Naive thymus-derived CD4-positive, alpha-beta T cell (primary cell): ENCODE measurements at regions not wholly inside any gene's neighbourhood (a gene's known extent, or its start where the extent isn't known, plus 50 kb on each side); places are given as distances from the start of the nearest gene placed in this dataset.

ENCODE experiments used
- ATAC-seq: fragments of 150-1000 bp; cut with Tn5 transposase; 2 replicates; pipeline ENCODE4 v1.10.0; 2021; ENCODE audit warnings: mild to moderate bottlenecking, moderate library complexity
- CTCF ChIA-PET: fragments of 350-600 bp; sonication (Branson Sonifier 250); formaldehyde crosslinking; loops from one replicate; lab custom pipeline; 2021; ENCODE audit warnings: antibody characterized with exemption; lab: Charles Lee
- POLR2A ChIA-PET: fragments of 350-600 bp; sonication (Branson Sonifier 250); formaldehyde crosslinking; loops from one replicate; lab custom pipeline; 2021; ENCODE audit warnings: antibody characterized with exemption, inconsistent platforms; lab: Charles Lee
- DNase-seq, 9 donors: peaks; one replicate each; pipeline versions ENCODE4 v3.0.0 to v3.0.0-alpha.2; 2020 to 2022; ENCODE audit warnings: mixed read lengths in 1 of 9
- H3K27ac ChIP-seq: one replicate; pipeline ENCODE4 v1.7.0; 2013; ENCODE audit warnings: mild to moderate bottlenecking, low read depth, low read length, moderate library complexity
- H3K27me3 ChIP-seq, 2 donors: one replicate each; pipeline ENCODE4 v1.7.0; 2013; ENCODE audit warnings: low read length in 2 of 2, mild to moderate bottlenecking in 2 of 2, moderate library complexity in 2 of 2; ENCODE audit not compliant: control insufficient read depth in 2 of 2, insufficient read depth in 2 of 2
- H3K36me3 ChIP-seq, 3 experiments: 1 replicate in 2 of 3; 2 replicates in 1 of 3; pipeline ENCODE4 v1.7.0; 2013; ENCODE audit warnings: low read length in 3 of 3, mild to moderate bottlenecking in 3 of 3, moderate library complexity in 1 of 3; ENCODE audit not compliant: insufficient read depth in 3 of 3, control insufficient read depth in 2 of 3
- H3K4me1 ChIP-seq, 2 donors: one replicate each; pipeline ENCODE4 v1.7.0; 2013; ENCODE audit warnings: low read length in 2 of 2, mild to moderate bottlenecking in 2 of 2, moderate library complexity in 1 of 2; ENCODE audit not compliant: control insufficient read depth in 2 of 2, insufficient read depth in 2 of 2
- H3K4me3 ChIP-seq: 2 replicates; pipeline ENCODE4 v1.7.0; 2013; ENCODE audit warnings: mild to moderate bottlenecking, low read length
- H3K9me3 ChIP-seq, 3 experiments: 1 replicate in 2 of 3; 2 replicates in 1 of 3; pipeline ENCODE4 v1.7.0; 2013; ENCODE audit warnings: low read length in 3 of 3; ENCODE audit not compliant: control insufficient read depth in 2 of 3
- H3K27ac Mint-ChIP-seq, 9 donors: one replicate each; pipeline ENCODE4 v1.8.0; 2020 to 2022; ENCODE audit warnings: mixed read lengths in 9 of 9, mild to moderate bottlenecking in 8 of 9, moderate library complexity in 5 of 9, inconsistent platforms in 2 of 9
- H3K27me3 Mint-ChIP-seq, 5 donors: one replicate each; pipeline ENCODE4 v1.8.0; 2021 to 2022; ENCODE audit warnings: mixed read lengths in 5 of 5, mild to moderate bottlenecking in 1 of 5
- H3K36me3 Mint-ChIP-seq, 5 donors: one replicate each; pipeline ENCODE4 v1.8.0; 2020 to 2022; ENCODE audit warnings: mixed read lengths in 5 of 5, mild to moderate bottlenecking in 3 of 5, inconsistent platforms in 1 of 5
- H3K4me1 Mint-ChIP-seq, 7 donors: one replicate each; pipeline ENCODE4 v1.8.0; 2020 to 2022; ENCODE audit warnings: mixed read lengths in 7 of 7, mild to moderate bottlenecking in 3 of 7, inconsistent platforms in 1 of 7
- H3K4me3 Mint-ChIP-seq, 10 donors: one replicate each; pipeline ENCODE4 v1.8.0; 2020 to 2022; ENCODE audit warnings: mild to moderate bottlenecking in 10 of 10, mixed read lengths in 10 of 10, moderate library complexity in 6 of 10, inconsistent platforms in 2 of 10
- H3K9me3 Mint-ChIP-seq, 11 donors: one replicate each; pipeline ENCODE4 v1.8.0; 2020 to 2022; ENCODE audit warnings: mixed read lengths in 11 of 11, mild to moderate bottlenecking in 4 of 11, inconsistent platforms in 1 of 11, moderate library complexity in 1 of 11
- intact Hi-C, 2 donors: fragments of 100-400 bp; cut with micrococcal nuclease; formaldehyde crosslinking; loops; one replicate each; pipeline ENCODE4 v1.15.1; 2023

DNA sequence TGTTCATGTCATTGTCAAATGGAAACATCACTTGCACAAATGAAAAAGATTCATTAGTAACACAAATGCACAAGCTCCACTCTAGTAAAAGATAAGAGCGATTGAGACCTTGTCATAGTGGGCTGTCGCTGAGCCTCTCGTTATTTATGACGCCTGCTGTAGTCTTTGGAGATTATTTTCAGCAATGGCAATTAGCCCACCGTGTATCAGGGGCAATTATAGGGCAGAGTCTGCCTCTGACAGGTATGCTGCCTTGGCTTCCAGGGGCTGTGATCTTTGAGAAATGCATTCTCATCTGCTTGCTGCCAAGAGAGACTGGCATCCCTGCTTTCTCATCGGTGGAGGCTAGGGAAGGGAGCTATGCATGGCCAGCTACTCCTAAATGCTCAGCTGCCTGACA is 426.8 kb upstream of the CLINT1 start:
- no peaks in the 10 kb centered on the region for H3K36me3 Mint-ChIP-seq
- no peak overlapping the region for H3K4me3 Mint-ChIP-seq
- CTCF ChIA-PET = interaction anchor here (1.3 kb wide), 1 partner anchor 410 kb away, joined by 3 read pairs; no protein-coding TSS in a partner anchor
- H3K36me3 ChIP-seq = no peaks in the 10 kb centered on the region
- no peaks in the 10 kb centered on the region for H3K4me1 Mint-ChIP-seq
- DNase-seq (no peak), ATAC-seq (no peak)
- H3K9me3 ChIP-seq = no peaks in the 10 kb centered on the region
- POLR2A ChIA-PET = no interaction called here
- no peak overlapping the region for H3K4me3 ChIP-seq
- peaks cover 0 to 5% (median 0%) of the 10 kb centered on the region in 5 donors for H3K27me3 Mint-ChIP-seq
- H3K27ac ChIP-seq = no peak overlapping the region
- H3K27ac Mint-ChIP-seq = no peak overlapping the region
- no peaks in the 10 kb centered on the region for H3K27me3 ChIP-seq
- no peaks in the 10 kb centered on the region for H3K4me1 ChIP-seq
- H3K9me3 Mint-ChIP-seq = peaks cover 0 to 5% (median 0%) of the 10 kb centered on the region in 11 donors
- intact Hi-C loops = no loop called here

DNA sequence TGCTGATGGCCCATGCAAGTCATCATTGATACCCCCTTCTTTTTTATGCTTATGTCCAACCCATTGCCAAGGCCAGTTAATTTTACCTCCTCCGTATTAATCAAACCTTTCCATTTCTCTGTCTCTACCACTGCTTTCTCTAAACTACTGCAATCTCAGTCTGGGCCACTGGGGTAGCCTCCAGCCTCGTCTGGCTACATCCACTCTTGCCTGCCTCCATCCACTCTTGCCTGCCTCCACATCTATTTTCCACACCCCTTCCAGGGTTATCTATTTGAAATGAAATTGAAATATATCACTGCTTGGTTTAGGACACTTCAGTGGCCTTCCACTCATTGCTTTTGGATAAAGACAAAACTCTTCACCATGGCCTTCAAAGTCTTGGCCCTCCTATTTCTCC is 425.3 kb upstream of the CLINT1 start:
- Histone ChIP-seq H3K27me3 (no peaks in the 10 kb centered on the region), H3K4me1 (no peaks in the 10 kb centered on the region), H3K9me3 (no peaks in the 10 kb centered on the region), H3K27ac (no peak overlapping the region), H3K36me3 (no peaks in the 10 kb centered on the region), H3K4me3 (no peak overlapping the region)
- ATAC-seq (no peak), DNase-seq (no peak)
- CTCF ChIA-PET = no interaction called here
- H3K36me3 Mint-ChIP-seq = no peaks in the 10 kb centered on the region
- POLR2A ChIA-PET = no interaction called here
- intact Hi-C loops = no loop called here
- peaks cover 0 to 5% (median 0%) of the 10 kb centered on the region in 11 donors for H3K9me3 Mint-ChIP-seq
- no peak overlapping the region for H3K27ac Mint-ChIP-seq
- H3K27me3 Mint-ChIP-seq = peaks cover 0 to 5% (median 0%) of the 10 kb centered on the region in 5 donors
- H3K4me1 Mint-ChIP-seq = no peaks in the 10 kb centered on the region
- H3K4me3 Mint-ChIP-seq = no peak overlapping the region

DNA sequence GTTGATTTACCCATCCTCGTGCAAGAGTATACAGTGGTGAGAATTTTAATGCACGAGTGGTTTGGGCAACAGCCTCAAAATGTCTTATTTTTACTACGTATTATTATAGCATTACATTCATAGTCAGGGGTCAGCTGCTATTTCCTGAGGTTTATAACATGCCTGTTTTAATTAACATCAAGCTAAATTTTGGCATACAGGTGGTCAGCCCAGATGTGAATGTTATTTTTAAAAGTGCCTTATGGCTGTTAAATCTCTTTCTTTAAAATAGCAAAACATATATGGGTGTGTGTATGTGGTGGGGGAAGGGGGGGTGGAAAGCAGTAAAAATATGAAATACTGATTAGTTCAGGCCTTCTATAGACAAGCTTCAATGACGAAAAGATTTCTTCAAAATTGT is 424.5 kb upstream of the CLINT1 start:
- no peaks in the 10 kb centered on the region for H3K36me3 Mint-ChIP-seq
- Histone ChIP-seq H3K4me3 (no peak overlapping the region), H3K36me3 (no peaks in the 10 kb centered on the region), H3K27ac (no peak overlapping the region), H3K27me3 (no peaks in the 10 kb centered on the region), H3K4me1 (no peaks in the 10 kb centered on the region), H3K9me3 (no peaks in the 10 kb centered on the region)
- DNase-seq = no peak
- no peak for ATAC-seq
- H3K27me3 Mint-ChIP-seq = peaks cover 0 to 5% (median 0%) of the 10 kb centered on the region in 5 donors
- no peak overlapping the region for H3K27ac Mint-ChIP-seq
- H3K4me1 Mint-ChIP-seq = no peaks in the 10 kb centered on the region
- intact Hi-C loops = no loop called here
- peaks cover 0 to 5% (median 0%) of the 10 kb centered on the region in 11 donors for H3K9me3 Mint-ChIP-seq
- no peak overlapping the region for H3K4me3 Mint-ChIP-seq
- CTCF ChIA-PET = no interaction called here
- POLR2A ChIA-PET = no interaction called here

DNA sequence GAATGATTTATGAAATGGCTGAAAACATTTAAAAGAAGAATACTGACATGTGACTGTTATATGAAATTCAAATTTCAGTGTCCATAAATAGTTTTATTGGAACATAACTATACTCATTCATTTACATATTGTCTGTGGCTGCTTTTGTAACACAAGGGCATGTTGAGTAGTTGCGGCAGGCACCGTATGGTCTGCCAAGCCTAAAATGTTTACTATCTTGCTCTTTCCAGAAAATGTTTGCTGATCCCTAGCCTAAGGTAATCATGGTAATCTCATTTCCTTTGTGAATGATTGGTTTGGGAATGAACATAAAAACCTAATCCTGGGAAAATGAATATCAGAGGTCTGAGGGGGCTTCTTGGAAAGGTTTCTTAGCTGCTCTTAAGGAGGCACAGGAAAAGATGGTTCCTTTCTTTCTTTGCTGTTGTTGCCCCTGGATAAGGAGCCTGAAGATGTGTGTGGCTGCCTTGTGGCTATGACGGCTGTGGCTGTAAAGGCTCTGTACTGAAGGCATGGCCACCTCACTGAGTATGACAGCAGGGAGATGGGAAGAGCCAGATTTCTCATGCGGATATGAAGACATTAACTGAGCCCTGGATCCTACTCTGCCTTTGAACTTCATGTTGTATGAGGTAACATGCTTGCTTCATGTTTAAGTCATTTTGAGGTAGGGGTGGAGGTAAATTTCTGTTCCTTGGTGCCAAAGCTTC is 419.4 kb upstream of the CLINT1 start:
- Mint-ChIP-seq H3K4me3 (no peak overlapping the region), H3K27me3 (peaks cover 0 to 12% (median 4%) of the 10 kb centered on the region in 5 donors), H3K9me3 (peaks cover 0 to 5% (median 0%) of the 10 kb centered on the region in 11 donors), H3K4me1 (no peaks in the 10 kb centered on the region), H3K36me3 (no peaks in the 10 kb centered on the region), H3K27ac (peak overlapping the region in 1 of 9 donors; percentile 38)
- ChIA-PET POLR2A (no interaction called here), CTCF (no interaction called here)
- intact Hi-C loops = no loop called here
- H3K36me3 ChIP-seq = no peaks in the 10 kb centered on the region
- DNase-seq (no peak), ATAC-seq (no peak)
- H3K4me3 ChIP-seq = no peak overlapping the region
- H3K27ac ChIP-seq = no peak overlapping the region
- H3K9me3 ChIP-seq = no peaks in the 10 kb centered on the region
- H3K27me3 ChIP-seq = no peaks in the 10 kb centered on the region
- H3K4me1 ChIP-seq = no peaks in the 10 kb centered on the region

DNA sequence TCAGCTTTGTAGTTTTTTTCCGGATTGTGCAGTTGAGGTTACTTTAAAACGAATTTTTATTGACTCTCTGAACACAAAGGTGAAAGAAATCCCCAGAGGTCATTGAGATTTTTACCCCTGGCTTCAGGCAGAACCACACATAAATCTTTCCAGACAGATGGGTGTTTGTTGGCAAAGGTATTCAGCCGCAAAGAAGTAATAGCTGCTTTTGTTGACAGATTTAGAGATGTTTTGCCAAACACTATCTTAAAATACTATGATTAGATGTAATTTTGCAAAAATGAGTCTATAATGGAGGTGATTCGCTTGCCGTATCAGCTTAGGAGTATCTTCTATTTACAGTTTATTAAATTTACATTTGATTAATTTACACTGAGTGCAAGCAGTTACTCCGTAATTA is 418.3 kb upstream of the CLINT1 start:
- peaks cover 0 to 7% (median 0%) of the 10 kb centered on the region in 5 donors for H3K27me3 Mint-ChIP-seq
- no peaks in the 10 kb centered on the region for H3K36me3 Mint-ChIP-seq
- Histone ChIP-seq H3K36me3 (no peaks in the 10 kb centered on the region), H3K9me3 (no peaks in the 10 kb centered on the region), H3K27me3 (no peaks in the 10 kb centered on the region), H3K4me3 (no peak overlapping the region), H3K27ac (no peak overlapping the region), H3K4me1 (no peaks in the 10 kb centered on the region)
- no peak overlapping the region for H3K4me3 Mint-ChIP-seq
- no peak for ATAC-seq
- CTCF ChIA-PET = no interaction called here
- POLR2A ChIA-PET = no interaction called here
- DNase-seq = no peak
- intact Hi-C loops = no loop called here
- no peak overlapping the region for H3K27ac Mint-ChIP-seq
- H3K4me1 Mint-ChIP-seq = no peaks in the 10 kb centered on the region
- H3K9me3 Mint-ChIP-seq = peaks cover 0 to 5% (median 0%) of the 10 kb centered on the region in 11 donors

DNA sequence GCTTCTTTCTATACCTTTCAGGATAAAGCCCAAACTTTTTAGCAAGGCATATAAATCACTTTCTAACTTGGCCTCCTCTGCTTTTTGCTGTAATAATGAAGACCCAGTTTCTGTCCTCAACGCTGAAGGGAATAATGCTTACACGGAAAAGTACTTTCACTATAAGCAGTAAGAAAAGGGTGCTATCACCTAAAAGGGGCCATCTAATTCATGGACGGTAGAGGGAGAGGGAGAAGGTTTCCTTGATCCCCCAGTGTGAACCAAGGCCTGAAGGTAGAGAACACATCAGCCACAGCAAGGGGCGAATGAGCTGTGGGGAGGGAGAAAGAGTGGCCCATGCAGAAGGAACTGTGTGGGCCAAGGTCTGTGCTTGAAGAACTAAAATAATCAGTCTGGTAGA is 417.7 kb upstream of the CLINT1 start:
- DNase-seq (no peak), ATAC-seq (no peak)
- Histone ChIP-seq H3K9me3 (no peaks in the 10 kb centered on the region), H3K4me1 (no peaks in the 10 kb centered on the region), H3K27ac (no peak overlapping the region), H3K36me3 (no peaks in the 10 kb centered on the region), H3K27me3 (no peaks in the 10 kb centered on the region), H3K4me3 (no peak overlapping the region)
- peaks cover 0 to 7% (median 0%) of the 10 kb centered on the region in 5 donors for H3K27me3 Mint-ChIP-seq
- no peak overlapping the region for H3K27ac Mint-ChIP-seq
- no peaks in the 10 kb centered on the region for H3K36me3 Mint-ChIP-seq
- peaks cover 0 to 5% (median 0%) of the 10 kb centered on the region in 11 donors for H3K9me3 Mint-ChIP-seq
- H3K4me1 Mint-ChIP-seq = no peaks in the 10 kb centered on the region
- intact Hi-C loops = no loop called here
- H3K4me3 Mint-ChIP-seq = no peak overlapping the region
- CTCF ChIA-PET = no interaction called here
- POLR2A ChIA-PET = no interaction called here

DNA sequence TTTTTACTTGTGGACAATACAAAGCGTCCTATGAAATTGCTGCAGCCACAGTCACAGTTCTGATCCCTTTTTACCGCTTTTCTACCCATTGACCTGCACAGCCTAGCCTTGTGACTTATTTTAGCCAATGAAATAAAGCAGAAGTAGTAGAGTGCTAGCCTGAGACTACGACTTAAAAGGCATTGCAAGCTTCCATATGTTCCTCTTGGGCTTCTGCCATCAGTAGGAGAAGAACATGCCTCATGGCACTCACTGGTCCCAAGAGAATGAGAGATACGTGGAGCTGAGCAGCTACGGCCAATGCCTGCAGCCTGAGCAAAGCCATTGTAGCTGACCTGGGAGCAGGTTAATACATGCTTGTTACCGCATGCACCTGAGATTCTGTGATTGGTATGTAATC is 416.6 kb upstream of the CLINT1 start:
- Histone ChIP-seq H3K4me3 (no peak overlapping the region), H3K9me3 (no peaks in the 10 kb centered on the region), H3K27me3 (no peaks in the 10 kb centered on the region), H3K27ac (no peak overlapping the region), H3K36me3 (no peaks in the 10 kb centered on the region), H3K4me1 (no peaks in the 10 kb centered on the region)
- Mint-ChIP-seq H3K4me1 (no peaks in the 10 kb centered on the region), H3K27ac (no peak overlapping the region), H3K27me3 (peaks cover 0 to 7% (median 0%) of the 10 kb centered on the region in 5 donors), H3K4me3 (no peak overlapping the region), H3K9me3 (peaks cover 0 to 2% (median 0%) of the 10 kb centered on the region in 11 donors), H3K36me3 (no peaks in the 10 kb centered on the region)
- POLR2A ChIA-PET = no interaction called here
- intact Hi-C loops = no loop called here
- CTCF ChIA-PET = no interaction called here
- ATAC-seq (no peak), DNase-seq (no peak)
